ENCODE measurements at regions not wholly inside any gene's neighbourhood (a gene's known extent, or its start where the extent isn't known, plus 50 kb on each side); places are given as distances from the start of the nearest gene placed in this dataset.
A peak's percentile ranks its signal among the peaks of the same experiment; 100 is the strongest.

DNA sequence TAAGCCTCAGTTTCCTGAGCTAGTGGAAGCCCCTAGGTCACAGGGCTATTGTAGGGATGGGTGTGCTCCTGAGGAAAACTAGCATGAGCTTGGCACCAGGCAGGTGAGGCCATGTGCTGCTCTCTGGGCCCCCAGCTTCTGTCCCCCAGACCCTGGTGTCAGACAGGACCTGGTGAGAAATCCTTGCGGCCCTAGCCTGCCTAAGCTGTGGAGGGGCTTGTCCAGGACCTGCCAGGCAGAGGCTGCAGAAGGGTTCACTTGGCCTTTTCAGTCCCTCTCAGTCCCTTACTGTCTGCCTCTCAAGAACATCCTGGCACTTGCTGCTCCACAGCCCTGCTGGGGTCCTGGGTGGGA lies 58.4 kb downstream of the ZFP36L2 start:
- H3K27ac ChIP-seq = peak overlapping the region in 3 of 4 donors; percentile 38 to 53 (median 51)
- intact Hi-C loops (cut with DNase I; ENCODE audit: low total_unique reads) = no loop called here
- no peak overlapping the region for H3K4me3 ChIP-seq
- no peaks in the 10 kb centered on the region for H3K36me3 ChIP-seq
- TF ChIP-seq POLR2A (IDR thresholded peaks at IDR 0.05) = no peak
- TF ChIP-seq, protein P1, sequence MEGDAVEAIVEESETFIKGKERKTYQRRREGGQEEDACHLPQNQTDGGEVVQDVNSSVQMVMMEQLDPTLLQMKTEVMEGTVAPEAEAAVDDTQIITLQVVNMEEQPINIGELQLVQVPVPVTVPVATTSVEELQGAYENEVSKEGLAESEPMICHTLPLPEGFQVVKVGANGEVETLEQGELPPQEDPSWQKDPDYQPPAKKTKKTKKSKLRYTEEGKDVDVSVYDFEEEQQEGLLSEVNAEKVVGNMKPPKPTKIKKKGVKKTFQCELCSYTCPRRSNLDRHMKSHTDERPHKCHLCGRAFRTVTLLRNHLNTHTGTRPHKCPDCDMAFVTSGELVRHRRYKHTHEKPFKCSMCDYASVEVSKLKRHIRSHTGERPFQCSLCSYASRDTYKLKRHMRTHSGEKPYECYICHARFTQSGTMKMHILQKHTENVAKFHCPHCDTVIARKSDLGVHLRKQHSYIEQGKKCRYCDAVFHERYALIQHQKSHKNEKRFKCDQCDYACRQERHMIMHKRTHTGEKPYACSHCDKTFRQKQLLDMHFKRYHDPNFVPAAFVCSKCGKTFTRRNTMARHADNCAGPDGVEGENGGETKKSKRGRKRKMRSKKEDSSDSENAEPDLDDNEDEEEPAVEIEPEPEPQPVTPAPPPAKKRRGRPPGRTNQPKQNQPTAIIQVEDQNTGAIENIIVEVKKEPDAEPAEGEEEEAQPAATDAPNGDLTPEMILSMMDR (IDR thresholded peaks at IDR 0.05 in 4 of 5, conservative IDR thresholded peaks at IDR 0.05 in 1 of 5) = no peak
- ATAC-seq (no peak), DNase-seq (no peak)
- no peaks in the 10 kb centered on the region for H3K9me3 ChIP-seq
- in situ Hi-C loops (cut with MboI; ENCODE audit: low sequenced_read_pairs in 4 of 4) = loop anchor here in 1 of 4 donors (10.0 kb wide), 1 partner anchor 317 kb away; no protein-coding TSS in a partner anchor
- H3K4me1 ChIP-seq = peaks cover 0 to 10% of the 10 kb centered on the region in 2 donors
- no peaks in the 10 kb centered on the region for H3K27me3 ChIP-seq

DNA sequence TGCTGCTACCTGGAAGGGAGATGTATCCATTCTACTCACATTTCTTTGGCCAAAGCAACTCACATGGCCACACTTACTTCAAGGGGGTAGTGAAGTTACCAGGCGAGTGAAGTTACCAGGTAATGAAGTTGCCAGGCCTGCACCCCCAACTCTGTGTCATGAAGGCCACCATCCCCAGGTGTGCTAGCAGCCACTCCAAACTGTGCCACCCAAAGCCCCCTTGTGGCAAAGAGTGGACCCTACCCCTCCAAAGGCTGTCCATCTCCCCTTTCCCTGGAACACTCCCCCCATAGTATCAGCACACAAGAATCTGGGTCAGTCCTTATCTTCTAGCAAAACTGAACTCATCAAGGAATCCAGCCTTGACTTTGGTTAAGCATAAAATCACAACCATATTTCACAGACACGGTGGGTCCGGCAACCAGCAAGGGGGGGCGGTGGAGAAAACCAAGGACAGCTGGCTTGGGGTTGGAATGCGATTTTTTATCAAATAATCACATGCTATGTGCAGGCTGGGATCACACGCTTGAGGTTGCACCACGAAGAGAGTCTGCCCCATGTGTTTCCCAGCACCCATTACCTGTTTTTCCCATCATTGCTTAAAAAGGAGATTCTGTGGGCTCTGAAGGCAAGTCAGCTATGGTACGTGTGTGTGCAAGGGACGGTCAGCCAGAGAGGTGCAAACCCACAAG lies 60.9 kb downstream of the ZFP36L2 start:
- ATAC-seq (no peak), DNase-seq (no peak)
- in situ Hi-C loops (cut with MboI; ENCODE audit: low sequenced_read_pairs in 4 of 4) = loop anchor here in 1 of 4 donors (10.0 kb wide), 1 partner anchor 319 kb away; no protein-coding TSS in a partner anchor
- Histone ChIP-seq H3K9me3 (no peaks in the 10 kb centered on the region), H3K36me3 (no peaks in the 10 kb centered on the region), H3K27ac (no peak overlapping the region), H3K4me3 (no peak overlapping the region), H3K4me1 (peaks cover 0 to 10% of the 10 kb centered on the region in 2 donors), H3K27me3 (no peaks in the 10 kb centered on the region)
- intact Hi-C loops (cut with DNase I; ENCODE audit: low total_unique reads) = no loop called here
- no peak for TF ChIP-seq POLR2A (IDR thresholded peaks at IDR 0.05)
- TF ChIP-seq, protein P1 (IDR thresholded peaks at IDR 0.05 in 4 of 5, conservative IDR thresholded peaks at IDR 0.05 in 1 of 5) = no peak

DNA sequence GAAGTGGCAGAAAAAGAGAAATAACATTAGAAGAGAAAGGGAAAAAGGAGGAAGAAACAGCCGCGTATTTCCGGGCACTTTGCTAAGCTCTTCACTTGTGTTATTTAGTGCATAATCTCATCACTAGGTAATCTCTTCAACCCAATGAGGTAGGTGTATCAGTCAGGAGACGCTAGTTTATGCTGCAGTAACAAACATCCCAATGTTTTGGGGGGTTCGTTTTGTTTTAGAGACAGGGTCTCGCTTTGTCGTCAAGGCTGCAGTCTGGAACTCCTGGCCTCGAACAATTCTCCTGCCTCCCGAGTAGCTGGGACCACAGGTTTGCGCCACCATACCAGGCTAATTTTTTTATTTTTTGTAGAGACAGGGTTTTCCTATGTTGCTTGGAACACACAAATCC lies 61.7 kb downstream of the ZFP36L2 start:
- no peak for DNase-seq
- TF ChIP-seq, protein P1 (IDR thresholded peaks at IDR 0.05 in 4 of 5, conservative IDR thresholded peaks at IDR 0.05 in 1 of 5) = no peak
- TF ChIP-seq POLR2A (IDR thresholded peaks at IDR 0.05) = no peak
- H3K27ac ChIP-seq = no peak overlapping the region
- intact Hi-C loops (cut with DNase I; ENCODE audit: low total_unique reads) = no loop called here
- no peak for ATAC-seq
- in situ Hi-C loops (cut with MboI; ENCODE audit: low sequenced_read_pairs in 4 of 4) = loop anchor here in 1 of 4 donors (10.0 kb wide), 1 partner anchor 320 kb away; no protein-coding TSS in a partner anchor
- H3K27me3 ChIP-seq = no peaks in the 10 kb centered on the region
- no peak overlapping the region for H3K4me3 ChIP-seq
- no peaks in the 10 kb centered on the region for H3K9me3 ChIP-seq
- peaks cover 3 to 9% of the 10 kb centered on the region in 2 donors for H3K4me1 ChIP-seq
- H3K36me3 ChIP-seq = no peaks in the 10 kb centered on the region

DNA sequence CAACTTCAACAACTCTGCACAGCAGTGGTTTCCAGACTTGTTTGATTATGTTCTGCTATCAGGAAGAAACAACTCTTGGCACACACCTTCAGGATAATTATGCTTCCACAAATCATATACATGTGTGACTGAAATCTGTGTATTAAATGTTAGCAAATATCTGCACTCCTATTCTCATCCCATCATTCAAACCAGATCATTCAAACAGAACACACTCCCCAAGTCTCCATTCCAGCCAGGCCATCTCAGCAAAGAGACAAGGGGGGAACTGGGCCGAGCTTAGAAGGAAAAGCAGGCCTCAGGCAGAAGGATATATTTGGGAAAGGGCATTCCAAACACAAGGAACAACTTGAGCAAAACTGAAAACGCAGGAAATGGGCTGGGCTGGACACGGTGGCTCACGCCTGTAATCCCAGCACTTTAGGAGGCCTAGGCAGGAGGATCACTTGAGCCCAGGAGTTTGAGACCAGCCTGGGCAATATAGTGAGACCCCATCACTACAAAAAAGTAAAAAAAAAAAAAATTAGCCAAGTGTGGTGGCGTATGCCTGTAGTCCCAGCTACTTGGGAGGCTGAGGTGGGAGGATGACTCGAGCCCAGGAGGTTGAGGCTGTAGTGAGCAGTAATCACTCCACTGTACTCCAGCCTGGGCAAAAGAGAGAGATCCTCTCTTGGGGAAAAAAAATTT lies 62.7 kb downstream of the ZFP36L2 start:
- intact Hi-C loops (cut with DNase I; ENCODE audit: low total_unique reads) = no loop called here
- ATAC-seq = no peak
- in situ Hi-C loops (cut with MboI; ENCODE audit: low sequenced_read_pairs in 4 of 4) = loop anchor here in 1 of 4 donors (10.0 kb wide), 1 partner anchor 321 kb away; no protein-coding TSS in a partner anchor
- TF ChIP-seq, protein P1 (IDR thresholded peaks at IDR 0.05 in 4 of 5, conservative IDR thresholded peaks at IDR 0.05 in 1 of 5) = no peak
- no peak for TF ChIP-seq POLR2A (IDR thresholded peaks at IDR 0.05)
- no peaks in the 10 kb centered on the region for H3K36me3 ChIP-seq
- H3K4me3 ChIP-seq = no peak overlapping the region
- no peak overlapping the region for H3K27ac ChIP-seq
- H3K4me1 ChIP-seq = peaks cover 10 to 12% of the 10 kb centered on the region in 2 donors
- no peaks in the 10 kb centered on the region for H3K9me3 ChIP-seq
- H3K27me3 ChIP-seq = no peaks in the 10 kb centered on the region
- DNase-seq = no peak

All from gastrocnemius medialis (tissue), 4 donors.